Esophagus squamous epithelium (tissue), 4 donors: ENCODE measurements at regions not wholly inside any gene's neighbourhood (a gene's known extent, or its start where the extent isn't known, plus 50 kb on each side); places are given as distances from the start of the nearest gene placed in this dataset.

ENCODE experiments used
- POLR2A ChIP-seq, 4 donors: fragments of 450-650 bp; IDR thresholded peaks; one replicate each; pipeline ENCODE4 v1.6.1; 2017; ENCODE audit warnings: antibody characterized with exemption in 4 of 4, mild to moderate bottlenecking in 4 of 4, moderate library complexity in 3 of 4
- TF ChIP-seq, protein P1 (sequence below), 6 experiments: fragments of 450-650 bp in 4 of 6; fragments of 200-600 bp in 2 of 6; sonication (generic) in 2 of 6; IDR thresholded peaks; one replicate each; pipeline ENCODE4 v1.5.1; 2016 to 2019; ENCODE audit warnings: antibody characterized with exemption in 6 of 6, mild to moderate bottlenecking in 4 of 6, moderate library complexity in 4 of 6

DNA sequence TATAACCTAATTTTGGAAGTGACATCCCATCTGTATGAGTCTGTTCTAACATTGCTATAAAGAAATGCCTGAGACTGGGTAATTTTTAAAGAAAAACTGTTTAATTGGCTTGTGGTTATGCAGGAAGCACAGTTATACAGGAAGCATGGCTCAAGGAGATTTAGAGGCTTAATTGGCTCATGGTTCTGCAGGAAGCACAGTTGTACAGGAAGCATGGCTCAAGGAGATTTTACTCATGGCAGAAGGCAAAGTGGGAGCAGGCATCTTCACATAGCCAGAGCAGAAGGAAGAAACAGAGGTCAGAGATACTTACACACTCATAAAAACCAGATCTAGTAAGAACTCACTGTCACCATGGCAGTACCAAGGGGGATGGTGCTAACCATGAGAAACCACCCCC, 193.1 kb upstream of the ADAMTS9 start:
- no peak for TF ChIP-seq POLR2A (IDR thresholded peaks at IDR 0.05)
- TF ChIP-seq, protein P1, sequence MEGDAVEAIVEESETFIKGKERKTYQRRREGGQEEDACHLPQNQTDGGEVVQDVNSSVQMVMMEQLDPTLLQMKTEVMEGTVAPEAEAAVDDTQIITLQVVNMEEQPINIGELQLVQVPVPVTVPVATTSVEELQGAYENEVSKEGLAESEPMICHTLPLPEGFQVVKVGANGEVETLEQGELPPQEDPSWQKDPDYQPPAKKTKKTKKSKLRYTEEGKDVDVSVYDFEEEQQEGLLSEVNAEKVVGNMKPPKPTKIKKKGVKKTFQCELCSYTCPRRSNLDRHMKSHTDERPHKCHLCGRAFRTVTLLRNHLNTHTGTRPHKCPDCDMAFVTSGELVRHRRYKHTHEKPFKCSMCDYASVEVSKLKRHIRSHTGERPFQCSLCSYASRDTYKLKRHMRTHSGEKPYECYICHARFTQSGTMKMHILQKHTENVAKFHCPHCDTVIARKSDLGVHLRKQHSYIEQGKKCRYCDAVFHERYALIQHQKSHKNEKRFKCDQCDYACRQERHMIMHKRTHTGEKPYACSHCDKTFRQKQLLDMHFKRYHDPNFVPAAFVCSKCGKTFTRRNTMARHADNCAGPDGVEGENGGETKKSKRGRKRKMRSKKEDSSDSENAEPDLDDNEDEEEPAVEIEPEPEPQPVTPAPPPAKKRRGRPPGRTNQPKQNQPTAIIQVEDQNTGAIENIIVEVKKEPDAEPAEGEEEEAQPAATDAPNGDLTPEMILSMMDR (IDR thresholded peaks at IDR 0.05): no peak
